Thyroid gland (tissue), 4 donors: ENCODE measurements at regions not wholly inside any gene's neighbourhood (a gene's known extent, or its start where the extent isn't known, plus 50 kb on each side); places are given as distances from the start of the nearest gene placed in this dataset.

ENCODE experiments used
- DNase-seq, 2 donors: peaks; one replicate each; pipeline ENCODE4 v3.0.0-alpha.2; 2019
- H3K27ac ChIP-seq, 3 donors: fragments of 200-600 bp; sonication (generic); 1 replicate in 2 of 3; 2 replicates in 1 of 3; pipeline ENCODE4 v1.5.1; 2016 to 2019; ENCODE audit warnings: mild to moderate bottlenecking in 1 of 3, moderate library complexity in 1 of 3
- H3K27me3 ChIP-seq: fragments of 200-600 bp; sonication (generic); one replicate; pipeline ENCODE4 v1.5.1; 2019
- H3K36me3 ChIP-seq, 2 donors: fragments of 200-600 bp; sonication (generic); one replicate each; pipeline ENCODE4 v1.5.1; 2016 to 2019
- H3K4me1 ChIP-seq, 2 donors: fragments of 200-600 bp; sonication (generic); one replicate each; pipeline ENCODE4 v1.5.1; 2017 to 2019
- H3K4me3 ChIP-seq, 3 donors: fragments of 200-600 bp; sonication (generic); replicated peaks in 1 of 3; 1 replicate in 2 of 3; 2 replicates in 1 of 3; pipeline ENCODE4 v1.5.1; 2016; ENCODE audit warnings: mild to moderate bottlenecking in 1 of 3
- H3K9me3 ChIP-seq: fragments of 200-600 bp; sonication (generic); one replicate; pipeline ENCODE4 v1.5.1; 2017
- CTCF ChIP-seq, 6 experiments: fragments of 200-600 bp in 3 of 6; fragments of 450-650 bp in 3 of 6; sonication (generic) in 3 of 6; IDR thresholded peaks; one replicate each; pipeline ENCODE4 v1.5.1; 2016 to 2019; ENCODE audit warnings: antibody characterized with exemption in 6 of 6, mild to moderate bottlenecking in 2 of 6, inconsistent platforms in 1 of 6, moderate library complexity in 1 of 6
- POLR2A ChIP-seq, 2 donors: fragments of 450-650 bp; IDR thresholded peaks; one replicate each; pipeline ENCODE4 v1.6.1; 2017; ENCODE audit warnings: antibody characterized with exemption in 2 of 2, mild to moderate bottlenecking in 2 of 2, moderate library complexity in 1 of 2
- WGBS, 2 donors: methylation state at CpG; one replicate each; pipeline ENCODE4 v1.1.5; 2017; 5-methylcytosine and 5-hydroxymethylcytosine counted together
- intact Hi-C: fragments of 100-400 bp; cut with DNase I; formaldehyde crosslinking; loops from one replicate; pipeline ENCODE4 v1.15.1; 2023

- DNase-seq = no peak
- H3K27me3 ChIP-seq = no peaks in the 10 kb centered on the region
- H3K27ac ChIP-seq = no peak overlapping the region
- peaks cover 11 to 14% of the 10 kb centered on the region in 2 donors for H3K4me1 ChIP-seq
- intact Hi-C loops = no loop called here
- H3K9me3 ChIP-seq = no peaks in the 10 kb centered on the region
- no peaks in the 10 kb centered on the region for H3K36me3 ChIP-seq
- 77 to 84% methylated on average over 6 to 7 of the region's 7 CpGs for WGBS, 2 donors
- no peak overlapping the region for H3K4me3 ChIP-seq
- TF ChIP-seq CTCF (IDR thresholded peaks at IDR 0.05) = no peak
- no peak for TF ChIP-seq POLR2A (IDR thresholded peaks at IDR 0.05)
Observed at GRCh38 chr2:109062145-109062858, 66.7 kb upstream of the SH3RF3 start.

GRCh38 chr2:109061736-109062135, 67.3 kb upstream of the SH3RF3 start:
- TF ChIP-seq CTCF (IDR thresholded peaks at IDR 0.05) = no peak
- TF ChIP-seq POLR2A (IDR thresholded peaks at IDR 0.05) = no peak
- H3K4me1 ChIP-seq = peaks cover 11 to 14% of the 10 kb centered on the region in 2 donors
- intact Hi-C loops = no loop called here
- H3K36me3 ChIP-seq = no peaks in the 10 kb centered on the region
- no peak for DNase-seq
- no peaks in the 10 kb centered on the region for H3K27me3 ChIP-seq
- H3K27ac ChIP-seq = no peak overlapping the region
- H3K9me3 ChIP-seq = no peaks in the 10 kb centered on the region
- no peak overlapping the region for H3K4me3 ChIP-seq
- WGBS, 2 donors = 78 to 93% methylated on average over 2 to 4 of the region's 4 CpGs

- Histone ChIP-seq H3K4me3 (no peak overlapping the region), H3K27ac (no peak overlapping the region), H3K27me3 (no peaks in the 10 kb centered on the region), H3K9me3 (no peaks in the 10 kb centered on the region), H3K36me3 (no peaks in the 10 kb centered on the region), H3K4me1 (peaks cover 11 to 14% of the 10 kb centered on the region in 2 donors)
- no peak for DNase-seq
- TF ChIP-seq CTCF (IDR thresholded peaks at IDR 0.05) (no peak), POLR2A (IDR thresholded peaks at IDR 0.05) (no peak)
- 79 to 89% methylated on average over 3 of the region's 3 CpGs for WGBS, 2 donors
- intact Hi-C loops = no loop called here
Observed at GRCh38 chr2:109060496-109060895, 68.5 kb upstream of the SH3RF3 start.

- intact Hi-C loops = no loop called here
- WGBS, 2 donors = 23% methylated on average over 4 to 5 of the region's 7 CpGs
Observed at GRCh38 chr2:109059474-109060165, 69.4 kb upstream of the SH3RF3 start.

More at GRCh38 chr2:109059474-109060165, 69.4 kb upstream of the SH3RF3 start:
- Histone ChIP-seq H3K4me3 (no peak overlapping the region), H3K9me3 (no peaks in the 10 kb centered on the region), H3K27me3 (no peaks in the 10 kb centered on the region), H3K27ac (peak overlapping the region in 2 of 3 donors; percentile 5 to 60), H3K4me1 (peaks cover 11 to 14% of the 10 kb centered on the region in 2 donors), H3K36me3 (no peaks in the 10 kb centered on the region)
- DNase-seq = peak; percentile 81 to 82
- no peak for TF ChIP-seq CTCF (IDR thresholded peaks at IDR 0.05)
- no peak for TF ChIP-seq POLR2A (IDR thresholded peaks at IDR 0.05)
